K562 (cell line): ENCODE measurements at regions not wholly inside any gene's neighbourhood (a gene's known extent, or its start where the extent isn't known, plus 50 kb on each side); places are given as distances from the start of the nearest gene placed in this dataset.

ENCODE experiments used
- ATAC-seq: fragments of 200-7000 bp; cut with Tn5 transposase; 3 replicates; pipeline ENCODE4 v1.9.1; 2020; ENCODE audit warnings: moderate library complexity
- BruUV-seq: library from RNA; stranded (reverse); fragments of 400-500 nt; replicated peaks from 2 replicates; lab custom pipeline; 2021; lab: Mats Ljungman, UMichigan
- CTCF ChIA-PET: fragments of 300-600 bp; formaldehyde crosslinking; extraction: SDS; loops from one replicate; lab custom pipeline; 2021; ENCODE audit warnings: low intra/inter-chr PET ratio; lab: Yijun Ruan, JAX
- POLR2A ChIA-PET: fragments of 300-600, 350-650 bp; sonication (Branson Sonifier 250); formaldehyde crosslinking; extraction: SDS; loops from one replicate; lab custom pipeline; 2021; ENCODE audit warnings: antibody characterized with exemption, inconsistent platforms; lab: Yijun Ruan, JAX
- DNase-seq, 4 experiments: peaks; one replicate each; pipeline versions ENCODE4 v3.0.0 to v3.0.0-alpha.2; 2011 to 2018; ENCODE audit warnings: low spot score in 3 of 4, mixed read lengths in 3 of 4; ENCODE audit errors: extremely low read depth in 1 of 4
- FAIRE-seq: peaks from 2 replicates; lab custom pipeline; 2011; peaks lifted over from hg19 to GRCh38; lab: Jason Lieb, UNC
- H2AFZ ChIP-seq: 2 replicates; pipeline ENCODE4 v1.6.0; 2011; ENCODE audit warnings: low read depth, low read length, control low read depth, inconsistent platforms
- H3K27ac ChIP-seq: fragments of 200-600 bp; 3 replicates; pipeline ENCODE4 v1.8.0; 2011; ENCODE audit warnings: low read depth, mild to moderate bottlenecking, control low read depth, inconsistent platforms, low read length, moderate library complexity, mixed read lengths; ENCODE audit errors: extremely low read depth
- H3K27me3 ChIP-seq, 2 experiments: fragments of 300-600 bp in 1 of 2; 2 replicates in 1 of 2; 3 replicates in 1 of 2; pipeline versions ENCODE4 v1.6.0 to v1.8.0; 2011; ENCODE audit warnings: inconsistent platforms in 2 of 2, low read length in 2 of 2, mild to moderate bottlenecking in 1 of 2, mixed read lengths in 1 of 2, moderate library complexity in 1 of 2; ENCODE audit not compliant: control insufficient read depth in 2 of 2, insufficient read depth in 2 of 2
- H3K36me3 ChIP-seq: fragments of 300-600 bp; 3 replicates; pipeline ENCODE4 v1.8.0; 2011; ENCODE audit warnings: mild to moderate bottlenecking, low read length, inconsistent platforms; ENCODE audit not compliant: control insufficient read depth, insufficient read depth
- H3K4me1 ChIP-seq, 2 experiments: fragments of 200-600 bp in 1 of 2; replicated peaks in 1 of 2; 2 replicates in 1 of 2; 3 replicates in 1 of 2; pipeline versions ENCODE4 v1.5.1 to v1.8.0; 2011; ENCODE audit warnings: inconsistent platforms in 2 of 2, low read length in 2 of 2, mild to moderate bottlenecking in 1 of 2, mixed read lengths in 1 of 2, moderate library complexity in 1 of 2; ENCODE audit not compliant: control insufficient read depth in 2 of 2, insufficient read depth in 2 of 2
- H3K4me2 ChIP-seq: 2 replicates; pipeline ENCODE4 v1.6.1; 2011; ENCODE audit warnings: low read length, control low read depth, inconsistent platforms, mixed read lengths; ENCODE audit not compliant: insufficient read depth
- H3K4me3 ChIP-seq: fragments of 200-600 bp; sonication (generic), shearing (Covaris generic); 2 replicates; pipeline ENCODE4 v1.5.1; 2016; ENCODE audit warnings: control low read depth, inconsistent platforms
- H3K79me2 ChIP-seq: fragments of 200-600 bp; 3 replicates; pipeline ENCODE4 v1.8.0; 2011; ENCODE audit warnings: low read length, inconsistent platforms; ENCODE audit not compliant: control insufficient read depth, insufficient read depth
- H3K9ac ChIP-seq, 2 experiments: 2 replicates each; pipeline versions ENCODE4 v1.6.0 to v1.6.1; 2011; ENCODE audit warnings: low read depth in 2 of 2, low read length in 2 of 2, control low read depth in 1 of 2, inconsistent platforms in 1 of 2, mild to moderate bottlenecking in 1 of 2, mixed read lengths in 1 of 2; ENCODE audit not compliant: insufficient read depth in 1 of 2
- H3K9me1 ChIP-seq: one replicate; pipeline ENCODE4 v1.6.0; 2011; ENCODE audit warnings: inconsistent platforms, mild to moderate bottlenecking, low read length, moderate library complexity; ENCODE audit not compliant: control insufficient read depth, insufficient read depth
- H3K9me3 ChIP-seq: replicated peaks from 2 replicates; pipeline ENCODE4 v1.5.1; 2011; ENCODE audit warnings: low read depth, low read length, inconsistent platforms; ENCODE audit not compliant: control insufficient read depth, insufficient read depth
- H4K20me1 ChIP-seq: replicated peaks from 2 replicates; pipeline ENCODE4 v1.6.1; 2011; ENCODE audit warnings: low read length, inconsistent platforms, mixed read lengths; ENCODE audit not compliant: control insufficient read depth, insufficient read depth
- ASH1L ChIP-seq: fragments of 450-650 bp; IDR thresholded peaks from 2 replicates; pipeline ENCODE4 v1.6.1; 2018; ENCODE audit warnings: borderline replicate concordance, mild to moderate bottlenecking, low read depth; ENCODE audit not compliant: partially characterized antibody
- ATF1 ChIP-seq, 2 experiments: fragments of 450-650 bp in 1 of 2; IDR thresholded peaks; 2 replicates each; pipeline ENCODE4 v1.6.1; 2016; ENCODE audit warnings: missing compliant biosample characterization in 1 of 2, missing genetic modification characterization in 1 of 2
- DPF2 ChIP-seq: fragments of 450-650 bp; IDR thresholded peaks from 2 replicates; pipeline ENCODE4 v1.6.1; 2016
- ETV5 ChIP-seq: sonication (generic); formaldehyde crosslinking; IDR thresholded peaks from 2 replicates; pipeline ENCODE4 v1.4.0; 2020; ENCODE audit warnings: low read depth, mild to moderate bottlenecking, missing genetic modification reagents
- LCOR ChIP-seq: sonication (generic); formaldehyde crosslinking; IDR thresholded peaks from 2 replicates; pipeline ENCODE4 v1.8.0; 2022; ENCODE audit warnings: mild to moderate bottlenecking, missing genetic modification reagents
- MCM7 ChIP-seq, 2 experiments: fragments of 450-650 bp; IDR thresholded peaks; 2 replicates each; pipeline ENCODE4 v1.6.1; 2016 to 2018
- MXI1 ChIP-seq: IDR thresholded peaks from 2 replicates; pipeline ENCODE4 v1.6.1; 2011; ENCODE audit warnings: low read depth, mild to moderate bottlenecking, improper control_type of control experiment, low read length
- NR2F6 ChIP-seq: fragments of 450-650 bp; formaldehyde crosslinking; IDR thresholded peaks from 2 replicates; pipeline ENCODE4 v1.4.0; 2020; ENCODE audit warnings: mild to moderate bottlenecking
- POLR3G ChIP-seq: IDR thresholded peaks from 2 replicates; pipeline ENCODE4 v1.6.1; 2011; ENCODE audit not compliant: insufficient read length, insufficient replicate concordance; ENCODE audit errors: extremely low read depth
- RFX7 ChIP-seq: fragments of 250-450 bp; sonication (Bioruptor Pico); IDR thresholded peaks from 2 replicates; pipeline ENCODE4 v1.5.1; 2021; ENCODE audit warnings: mild to moderate bottlenecking
- SAFB ChIP-seq: fragments of 200-400 bp; formaldehyde crosslinking; IDR thresholded peaks from 2 replicates; pipeline ENCODE4 v1.6.1; 2017; ENCODE audit warnings: low read depth, low read length, borderline replicate concordance
- SAP30 ChIP-seq: fragments of 200-600 bp; sonication (generic); IDR thresholded peaks from 2 replicates; pipeline ENCODE4 v1.6.1; 2012; ENCODE audit warnings: borderline replicate concordance, low read depth, mild to moderate bottlenecking, moderate library complexity, low read length, control low read depth, inconsistent platforms; ENCODE audit not compliant: insufficient read depth, poor library complexity, severe bottlenecking
- SRSF9 ChIP-seq: fragments of 200-400 bp; formaldehyde crosslinking; IDR thresholded peaks from 2 replicates; pipeline ENCODE4 v1.6.1; 2017; ENCODE audit warnings: low read depth, low read length, borderline replicate concordance
- STAG1 ChIP-seq: sonication (generic); formaldehyde crosslinking; IDR thresholded peaks from 2 replicates; pipeline ENCODE4 v1.5.0; 2020; ENCODE audit warnings: missing genetic modification reagents, borderline replicate concordance
- ZFP30 ChIP-seq: fragments of 250-450 bp; sonication (Bioruptor Pico); IDR thresholded peaks from 2 replicates; pipeline ENCODE4 v1.8.0; 2022; ENCODE audit warnings: moderate library complexity, mild to moderate bottlenecking, inconsistent platforms, borderline replicate concordance
- ZNF589 ChIP-seq: fragments of 200-800 bp; sonication (Bioruptor generic); IDR thresholded peaks from 2 replicates; pipeline ENCODE4 v1.6.1; 2016; ENCODE audit warnings: low read depth, missing genetic modification characterization, missing compliant biosample characterization
- WGBS: fragments of 100-300 bp; shearing (Covaris generic); methylation state at CpG from one replicate; pipeline ENCODE4 v1.1.6; 2016; ENCODE audit warnings: low coverage, mixed read lengths; ENCODE audit not compliant: insufficient coverage; ENCODE audit errors: missing lambda C conversion rate; 5-methylcytosine and 5-hydroxymethylcytosine counted together
- in situ Hi-C: fragments of 300-500 bp; cut with MboI; formaldehyde crosslinking; loops from 4 replicates; pipeline ENCODE4 v1.15.0; 2018; ENCODE audit warnings: inconsistent platforms, mixed read lengths
- intact Hi-C: fragments of 100-400 bp; cut with micrococcal nuclease; formaldehyde crosslinking; loops from 2 replicates; pipeline ENCODE4 v1.14.2; 2022
- TF ChIP-seq, protein P1 (sequence below): fragments of 250-450 bp; sonication (Bioruptor Pico); IDR thresholded peaks from 2 replicates; pipeline ENCODE4 v1.5.0; 2020; ENCODE audit warnings: mild to moderate bottlenecking
- TF ChIP-seq, protein P2 (sequence below): IDR thresholded peaks from 3 replicates; pipeline ENCODE4 v1.6.1; 2011; ENCODE audit warnings: borderline replicate concordance, mild to moderate bottlenecking, moderate library complexity; ENCODE audit not compliant: insufficient read length; ENCODE audit errors: extremely low read depth

DNA sequence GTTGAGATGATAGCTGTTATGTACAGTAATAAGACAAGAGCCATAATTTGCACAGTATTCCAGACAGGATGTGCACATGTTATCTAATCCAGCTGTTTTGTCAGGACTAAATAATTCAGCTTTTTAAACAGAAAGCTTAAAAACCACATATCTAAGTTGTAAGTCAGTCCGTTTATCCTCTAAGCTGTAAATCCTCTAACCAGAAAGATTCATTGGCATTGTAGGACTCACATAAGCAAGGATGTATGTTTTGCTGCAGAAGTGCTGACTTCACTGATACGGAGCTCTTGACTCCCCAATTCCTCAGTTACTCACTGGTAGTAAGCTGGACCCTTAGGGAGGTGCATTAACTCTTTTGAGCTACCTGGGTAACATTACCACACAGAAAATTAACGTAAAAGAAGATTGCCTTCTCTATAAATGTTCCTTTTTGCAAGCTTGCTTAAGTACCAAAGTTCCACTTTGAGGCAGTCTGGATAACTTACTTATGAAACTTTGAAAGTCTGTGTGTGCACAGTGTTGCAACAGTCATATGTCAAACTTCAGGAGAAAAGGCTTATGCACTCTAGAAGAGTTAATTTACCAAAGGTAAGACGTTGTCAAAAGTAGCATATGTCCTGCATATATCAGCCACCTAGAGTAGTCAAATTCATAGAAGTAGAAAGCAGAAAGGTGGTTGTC is 58.3 kb upstream of the MAGEB2 start (continued):
- TF ChIP-seq ZNF589 (CRISPR knock-in tag) (no peak), ASH1L (no peak), DPF2 (no peak), STAG1 (CRISPR knock-in tag) (no peak), SAFB (no peak), ETV5 (no peak), ATF1 (CRISPR knock-in tag; IDR thresholded peaks at IDR 0.05) (no peak), ATF1 (tag; IDR thresholded peaks at IDR 0.05) (no peak)
- TF ChIP-seq, protein P1, sequence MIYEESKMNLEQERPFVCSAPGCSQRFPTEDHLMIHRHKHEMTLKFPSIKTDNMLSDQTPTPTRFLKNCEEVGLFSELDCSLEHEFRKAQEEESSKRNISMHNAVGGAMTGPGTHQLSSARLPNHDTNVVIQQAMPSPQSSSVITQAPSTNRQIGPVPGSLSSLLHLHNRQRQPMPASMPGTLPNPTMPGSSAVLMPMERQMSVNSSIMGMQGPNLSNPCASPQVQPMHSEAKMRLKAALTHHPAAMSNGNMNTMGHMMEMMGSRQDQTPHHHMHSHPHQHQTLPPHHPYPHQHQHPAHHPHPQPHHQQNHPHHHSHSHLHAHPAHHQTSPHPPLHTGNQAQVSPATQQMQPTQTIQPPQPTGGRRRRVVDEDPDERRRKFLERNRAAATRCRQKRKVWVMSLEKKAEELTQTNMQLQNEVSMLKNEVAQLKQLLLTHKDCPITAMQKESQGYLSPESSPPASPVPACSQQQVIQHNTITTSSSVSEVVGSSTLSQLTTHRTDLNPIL (CRISPR knock-in tag) = no peak

DNA sequence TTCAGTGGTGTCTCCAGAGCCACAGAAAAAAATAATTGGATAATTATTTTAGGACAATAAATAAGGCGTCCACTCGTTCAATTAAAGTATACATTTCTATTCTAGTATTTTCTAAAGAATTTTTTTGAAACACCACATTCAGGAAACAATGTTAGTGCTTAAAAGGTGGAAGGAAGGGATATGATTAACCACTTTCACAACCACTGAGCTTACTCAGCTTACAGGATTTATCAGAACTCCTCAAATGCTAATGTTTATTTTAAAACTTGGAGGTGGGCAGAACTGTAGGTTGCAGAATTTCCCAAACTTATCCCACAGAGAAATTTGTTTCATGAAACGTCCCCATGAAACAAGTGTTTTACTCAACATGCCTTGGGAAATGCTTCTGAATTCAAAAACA is 54.3 kb upstream of the MAGEB2 start:
- Histone ChIP-seq H3K4me1 (no peaks in the 10 kb centered on the region), H3K4me3 (no peak overlapping the region), H3K27me3 (no peaks in the 10 kb centered on the region), H3K27ac (no peak overlapping the region), H3K4me2 (no peak overlapping the region), H3K36me3 (no peaks in the 10 kb centered on the region), H3K9me1 (no peaks in the 10 kb centered on the region), H4K20me1 (no peaks in the 10 kb centered on the region), H3K9ac (no peak overlapping the region), H3K9me3 (no peaks in the 10 kb centered on the region), H3K79me2 (no peaks in the 10 kb centered on the region), H2AFZ (no peak overlapping the region)
- in situ Hi-C loops (no loop called here), intact Hi-C loops (no loop called here)
- no TSS peak for BruUV-seq
- FAIRE-seq = no peak
- ChIA-PET CTCF (no interaction called here), POLR2A (no interaction called here)
- WGBS = 4% methylated on average over 3 of the region's 3 CpGs
- ATAC-seq = no peak
- DNase-seq = no peak
- TF ChIP-seq NR2F6 (CRISPR knock-in tag) (no peak), POLR3G (no peak), LCOR (no peak), MXI1 (no peak), RFX7 (CRISPR knock-in tag) (no peak), MCM7 (IDR thresholded peaks at IDR 0.05) (no peak), ZFP30 (CRISPR knock-in tag) (no peak), SAP30 (no peak), SRSF9 (no peak)
- TF ChIP-seq, protein P2, sequence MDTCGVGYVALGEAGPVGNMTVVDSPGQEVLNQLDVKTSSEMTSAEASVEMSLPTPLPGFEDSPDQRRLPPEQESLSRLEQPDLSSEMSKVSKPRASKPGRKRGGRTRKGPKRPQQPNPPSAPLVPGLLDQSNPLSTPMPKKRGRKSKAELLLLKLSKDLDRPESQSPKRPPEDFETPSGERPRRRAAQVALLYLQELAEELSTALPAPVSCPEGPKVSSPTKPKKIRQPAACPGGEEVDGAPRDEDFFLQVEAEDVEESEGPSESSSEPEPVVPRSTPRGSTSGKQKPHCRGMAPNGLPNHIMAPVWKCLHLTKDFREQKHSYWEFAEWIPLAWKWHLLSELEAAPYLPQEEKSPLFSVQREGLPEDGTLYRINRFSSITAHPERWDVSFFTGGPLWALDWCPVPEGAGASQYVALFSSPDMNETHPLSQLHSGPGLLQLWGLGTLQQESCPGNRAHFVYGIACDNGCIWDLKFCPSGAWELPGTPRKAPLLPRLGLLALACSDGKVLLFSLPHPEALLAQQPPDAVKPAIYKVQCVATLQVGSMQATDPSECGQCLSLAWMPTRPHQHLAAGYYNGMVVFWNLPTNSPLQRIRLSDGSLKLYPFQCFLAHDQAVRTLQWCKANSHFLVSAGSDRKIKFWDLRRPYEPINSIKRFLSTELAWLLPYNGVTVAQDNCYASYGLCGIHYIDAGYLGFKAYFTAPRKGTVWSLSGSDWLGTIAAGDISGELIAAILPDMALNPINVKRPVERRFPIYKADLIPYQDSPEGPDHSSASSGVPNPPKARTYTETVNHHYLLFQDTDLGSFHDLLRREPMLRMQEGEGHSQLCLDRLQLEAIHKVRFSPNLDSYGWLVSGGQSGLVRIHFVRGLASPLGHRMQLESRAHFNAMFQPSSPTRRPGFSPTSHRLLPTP = no peak
